ENCODE measurements at regions not wholly inside any gene's neighbourhood (a gene's known extent, or its start where the extent isn't known, plus 50 kb on each side); places are given as distances from the start of the nearest gene placed in this dataset.

DNA sequence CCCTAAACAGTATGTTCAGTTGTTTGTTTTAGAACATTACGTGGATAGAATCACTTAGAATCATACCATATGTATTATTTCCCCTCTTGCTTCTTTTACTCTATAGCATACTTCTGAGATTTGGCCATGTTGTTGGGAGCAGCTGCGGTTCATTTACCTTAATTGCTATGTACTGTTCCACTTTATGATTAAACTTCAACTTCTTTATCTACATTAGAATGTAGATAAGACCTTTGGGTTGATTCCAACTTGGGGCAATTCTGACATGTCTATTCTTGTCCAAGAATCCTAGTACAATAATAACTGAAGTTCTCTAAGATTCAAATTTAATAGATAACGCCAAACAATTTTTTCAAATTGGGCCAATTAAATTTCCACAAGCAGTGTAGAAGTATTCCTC, 80.7 kb downstream of the GRIN2B start:
- H3K9ac ChIP-seq (ENCODE audit: control insufficient read depth, insufficient read depth, low read length): no peak overlapping the region
- RAD21 ChIA-PET (ENCODE audit: unreplicated experiment): no interaction called here
- BruUV-seq (replicated peaks): no TSS peak
- WGBS (ENCODE audit: insufficient coverage, insufficient replicate concordance, low lambda C conversion rate, missing lambda C conversion rate): 64% methylated on average over 3 of the region's 3 CpGs
- H3K4me2 ChIP-seq (ENCODE audit: control insufficient read depth, insufficient read depth): no peak overlapping the region
- no peak for FAIRE-seq
- H2AFZ ChIP-seq (ENCODE audit: control insufficient read depth, low read depth, low read length): no peak overlapping the region
- DNase-seq (ENCODE audit: low read depth, low spot score): no peak
- H3K4me1 ChIP-seq (ENCODE audit: control insufficient read depth, insufficient read depth, low read length): no peaks in the 10 kb centered on the region
- H4K20me1 ChIP-seq (ENCODE audit: control insufficient read depth, insufficient read depth): no peaks in the 10 kb centered on the region
- CTCF ChIA-PET: no interaction called here
- no peaks in the 10 kb centered on the region for H3K36me3 ChIP-seq (ENCODE audit: control insufficient read depth in 2 of 2, insufficient read depth in 2 of 2, low read length in 1 of 2)
- intact Hi-C loops (cut with micrococcal nuclease; ENCODE audit: unreplicated experiment): no loop called here
- POLR2A ChIA-PET: no interaction called here
- no peaks in the 10 kb centered on the region for H3K9me3 ChIP-seq (replicated peaks; ENCODE audit: control insufficient read depth, insufficient read depth, low read length)
- SMC1A ChIA-PET (ENCODE audit: uncharacterized antibody, unreplicated experiment): no interaction called here
- H3K27ac ChIP-seq (ENCODE audit: control insufficient read depth, insufficient read depth): no peak overlapping the region
- H3K79me2 ChIP-seq (ENCODE audit: control insufficient read depth, insufficient read depth, low read length): no peaks in the 10 kb centered on the region
- no peak overlapping the region for H3K4me3 ChIP-seq
- no peaks in the 10 kb centered on the region for H3K27me3 ChIP-seq (replicated peaks in 1 of 2; ENCODE audit: control insufficient read depth in 2 of 2, insufficient read depth in 2 of 2, low read length in 1 of 2)
- in situ Hi-C loops (cut with MboI): no loop called here
- ATAC-seq: no peak
- TF ChIP-seq ZBED1 (IDR thresholded peaks at IDR 0.05; ENCODE audit: borderline replicate concordance) (no peak), IKZF1 (conservative IDR thresholded peaks at IDR 0.05) (no peak), ZNF274 (IDR thresholded peaks at IDR 0.05; ENCODE audit: insufficient read depth, insufficient read length) (no peak), POU2F2 (IDR thresholded peaks at IDR 0.05; ENCODE audit: borderline replicate concordance, low read depth, low read length) (no peak), GABPA (IDR thresholded peaks at IDR 0.05; ENCODE audit: low read depth) (no peak), HDAC6 (IDR thresholded peaks at IDR 0.05; ENCODE audit: unreplicated experiment) (no peak), SIN3A (IDR thresholded peaks at IDR 0.05; ENCODE audit: low read depth, low read length) (no peak), FOXK2 (IDR thresholded peaks at IDR 0.05) (no peak)
- TF ChIP-seq, protein P1, sequence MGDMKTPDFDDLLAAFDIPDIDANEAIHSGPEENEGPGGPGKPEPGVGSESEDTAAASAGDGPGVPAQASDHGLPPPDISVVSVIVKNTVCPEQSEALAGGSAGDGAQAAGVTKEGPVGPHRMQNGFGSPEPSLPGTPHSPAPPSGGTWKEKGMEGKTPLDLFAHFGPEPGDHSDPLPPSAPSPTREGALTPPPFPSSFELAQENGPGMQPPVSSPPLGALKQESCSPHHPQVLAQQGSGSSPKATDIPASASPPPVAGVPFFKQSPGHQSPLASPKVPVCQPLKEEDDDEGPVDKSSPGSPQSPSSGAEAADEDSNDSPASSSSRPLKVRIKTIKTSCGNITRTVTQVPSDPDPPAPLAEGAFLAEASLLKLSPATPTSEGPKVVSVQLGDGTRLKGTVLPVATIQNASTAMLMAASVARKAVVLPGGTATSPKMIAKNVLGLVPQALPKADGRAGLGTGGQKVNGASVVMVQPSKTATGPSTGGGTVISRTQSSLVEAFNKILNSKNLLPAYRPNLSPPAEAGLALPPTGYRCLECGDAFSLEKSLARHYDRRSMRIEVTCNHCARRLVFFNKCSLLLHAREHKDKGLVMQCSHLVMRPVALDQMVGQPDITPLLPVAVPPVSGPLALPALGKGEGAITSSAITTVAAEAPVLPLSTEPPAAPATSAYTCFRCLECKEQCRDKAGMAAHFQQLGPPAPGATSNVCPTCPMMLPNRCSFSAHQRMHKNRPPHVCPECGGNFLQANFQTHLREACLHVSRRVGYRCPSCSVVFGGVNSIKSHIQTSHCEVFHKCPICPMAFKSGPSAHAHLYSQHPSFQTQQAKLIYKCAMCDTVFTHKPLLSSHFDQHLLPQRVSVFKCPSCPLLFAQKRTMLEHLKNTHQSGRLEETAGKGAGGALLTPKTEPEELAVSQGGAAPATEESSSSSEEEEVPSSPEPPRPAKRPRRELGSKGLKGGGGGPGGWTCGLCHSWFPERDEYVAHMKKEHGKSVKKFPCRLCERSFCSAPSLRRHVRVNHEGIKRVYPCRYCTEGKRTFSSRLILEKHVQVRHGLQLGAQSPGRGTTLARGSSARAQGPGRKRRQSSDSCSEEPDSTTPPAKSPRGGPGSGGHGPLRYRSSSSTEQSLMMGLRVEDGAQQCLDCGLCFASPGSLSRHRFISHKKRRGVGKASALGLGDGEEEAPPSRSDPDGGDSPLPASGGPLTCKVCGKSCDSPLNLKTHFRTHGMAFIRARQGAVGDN (IDR thresholded peaks at IDR 0.05): no peak
- TF ChIP-seq, protein P2, sequence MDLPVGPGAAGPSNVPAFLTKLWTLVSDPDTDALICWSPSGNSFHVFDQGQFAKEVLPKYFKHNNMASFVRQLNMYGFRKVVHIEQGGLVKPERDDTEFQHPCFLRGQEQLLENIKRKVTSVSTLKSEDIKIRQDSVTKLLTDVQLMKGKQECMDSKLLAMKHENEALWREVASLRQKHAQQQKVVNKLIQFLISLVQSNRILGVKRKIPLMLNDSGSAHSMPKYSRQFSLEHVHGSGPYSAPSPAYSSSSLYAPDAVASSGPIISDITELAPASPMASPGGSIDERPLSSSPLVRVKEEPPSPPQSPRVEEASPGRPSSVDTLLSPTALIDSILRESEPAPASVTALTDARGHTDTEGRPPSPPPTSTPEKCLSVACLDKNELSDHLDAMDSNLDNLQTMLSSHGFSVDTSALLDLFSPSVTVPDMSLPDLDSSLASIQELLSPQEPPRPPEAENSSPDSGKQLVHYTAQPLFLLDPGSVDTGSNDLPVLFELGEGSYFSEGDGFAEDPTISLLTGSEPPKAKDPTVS (IDR thresholded peaks at IDR 0.05; ENCODE audit: low read depth, low read length): no peak
- TF ChIP-seq, protein P3, sequence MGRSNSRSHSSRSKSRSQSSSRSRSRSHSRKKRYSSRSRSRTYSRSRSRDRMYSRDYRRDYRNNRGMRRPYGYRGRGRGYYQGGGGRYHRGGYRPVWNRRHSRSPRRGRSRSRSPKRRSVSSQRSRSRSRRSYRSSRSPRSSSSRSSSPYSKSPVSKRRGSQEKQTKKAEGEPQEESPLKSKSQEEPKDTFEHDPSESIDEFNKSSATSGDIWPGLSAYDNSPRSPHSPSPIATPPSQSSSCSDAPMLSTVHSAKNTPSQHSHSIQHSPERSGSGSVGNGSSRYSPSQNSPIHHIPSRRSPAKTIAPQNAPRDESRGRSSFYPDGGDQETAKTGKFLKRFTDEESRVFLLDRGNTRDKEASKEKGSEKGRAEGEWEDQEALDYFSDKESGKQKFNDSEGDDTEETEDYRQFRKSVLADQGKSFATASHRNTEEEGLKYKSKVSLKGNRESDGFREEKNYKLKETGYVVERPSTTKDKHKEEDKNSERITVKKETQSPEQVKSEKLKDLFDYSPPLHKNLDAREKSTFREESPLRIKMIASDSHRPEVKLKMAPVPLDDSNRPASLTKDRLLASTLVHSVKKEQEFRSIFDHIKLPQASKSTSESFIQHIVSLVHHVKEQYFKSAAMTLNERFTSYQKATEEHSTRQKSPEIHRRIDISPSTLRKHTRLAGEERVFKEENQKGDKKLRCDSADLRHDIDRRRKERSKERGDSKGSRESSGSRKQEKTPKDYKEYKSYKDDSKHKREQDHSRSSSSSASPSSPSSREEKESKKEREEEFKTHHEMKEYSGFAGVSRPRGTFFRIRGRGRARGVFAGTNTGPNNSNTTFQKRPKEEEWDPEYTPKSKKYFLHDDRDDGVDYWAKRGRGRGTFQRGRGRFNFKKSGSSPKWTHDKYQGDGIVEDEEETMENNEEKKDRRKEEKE (IDR thresholded peaks at IDR 0.05): no peak
- TF ChIP-seq, protein P4, sequence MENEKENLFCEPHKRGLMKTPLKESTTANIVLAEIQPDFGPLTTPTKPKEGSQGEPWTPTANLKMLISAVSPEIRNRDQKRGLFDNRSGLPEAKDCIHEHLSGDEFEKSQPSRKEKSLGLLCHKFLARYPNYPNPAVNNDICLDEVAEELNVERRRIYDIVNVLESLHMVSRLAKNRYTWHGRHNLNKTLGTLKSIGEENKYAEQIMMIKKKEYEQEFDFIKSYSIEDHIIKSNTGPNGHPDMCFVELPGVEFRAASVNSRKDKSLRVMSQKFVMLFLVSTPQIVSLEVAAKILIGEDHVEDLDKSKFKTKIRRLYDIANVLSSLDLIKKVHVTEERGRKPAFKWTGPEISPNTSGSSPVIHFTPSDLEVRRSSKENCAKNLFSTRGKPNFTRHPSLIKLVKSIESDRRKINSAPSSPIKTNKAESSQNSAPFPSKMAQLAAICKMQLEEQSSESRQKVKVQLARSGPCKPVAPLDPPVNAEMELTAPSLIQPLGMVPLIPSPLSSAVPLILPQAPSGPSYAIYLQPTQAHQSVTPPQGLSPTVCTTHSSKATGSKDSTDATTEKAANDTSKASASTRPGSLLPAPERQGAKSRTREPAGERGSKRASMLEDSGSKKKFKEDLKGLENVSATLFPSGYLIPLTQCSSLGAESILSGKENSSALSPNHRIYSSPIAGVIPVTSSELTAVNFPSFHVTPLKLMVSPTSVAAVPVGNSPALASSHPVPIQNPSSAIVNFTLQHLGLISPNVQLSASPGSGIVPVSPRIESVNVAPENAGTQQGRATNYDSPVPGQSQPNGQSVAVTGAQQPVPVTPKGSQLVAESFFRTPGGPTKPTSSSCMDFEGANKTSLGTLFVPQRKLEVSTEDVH (IDR thresholded peaks at IDR 0.05; ENCODE audit: low read depth, partially characterized antibody): no peak

Measured in GM12878 (cell line).